HepG2 (cell line): ENCODE measurements at regions not wholly inside any gene's neighbourhood (a gene's known extent, or its start where the extent isn't known, plus 50 kb on each side); places are given as distances from the start of the nearest gene placed in this dataset.

Experiments used
- AKAP8 ChIP-seq: sonication (generic); formaldehyde crosslinking; IDR thresholded peaks from 2 replicates; pipeline ENCODE4 v1.5.1; 2020; ENCODE audit warnings: mild to moderate bottlenecking, missing genetic modification reagents
- ARNTL ChIP-seq: sonication (generic); formaldehyde crosslinking; IDR thresholded peaks from 2 replicates; pipeline ENCODE4 v1.4.0; 2020; ENCODE audit warnings: mild to moderate bottlenecking, missing genetic modification reagents
- HNRNPL ChIP-seq: fragments of 200-400 bp; formaldehyde crosslinking; IDR thresholded peaks from 2 replicates; pipeline ENCODE4 v1.6.1; 2017; ENCODE audit warnings: mild to moderate bottlenecking, low read depth, low read length
- PRPF4 ChIP-seq: fragments of 200-400 bp; formaldehyde crosslinking; IDR thresholded peaks from 2 replicates; pipeline ENCODE4 v1.6.1; 2016; ENCODE audit warnings: low read length, low read depth; ENCODE audit not compliant: poor library complexity, severe bottlenecking
- SIN3A ChIP-seq: IDR thresholded peaks from 2 replicates; pipeline ENCODE4 v1.6.1; 2011; ENCODE audit warnings: low read depth, mild to moderate bottlenecking, control low read depth, low read length, borderline replicate concordance
- ZNF331 ChIP-seq: sonication (generic); formaldehyde crosslinking; IDR thresholded peaks from 2 replicates; pipeline ENCODE4 v1.4.0; 2020; ENCODE audit warnings: missing genetic modification reagents
- ZNF382 ChIP-seq: sonication (generic); formaldehyde crosslinking; IDR thresholded peaks from 2 replicates; pipeline ENCODE4 v1.5.0; 2020; ENCODE audit warnings: missing genetic modification reagents, mild to moderate bottlenecking, borderline replicate concordance
- ZNF7 ChIP-seq: IDR thresholded peaks from 2 replicates; pipeline ENCODE4 v1.6.1; 2016; ENCODE audit warnings: missing biosample characterization, missing genetic modification reagents
- ZNF883 ChIP-seq: sonication (generic); formaldehyde crosslinking; IDR thresholded peaks from 2 replicates; pipeline ENCODE4 v1.5.1; 2020; ENCODE audit warnings: mild to moderate bottlenecking, missing genetic modification reagents; ENCODE audit errors: not compliant biosample characterization
- TF ChIP-seq, protein P1 (sequence below): sonication (generic); formaldehyde crosslinking; IDR thresholded peaks from 2 replicates; pipeline ENCODE4 v1.4.0; 2020; ENCODE audit warnings: low read depth, missing genetic modification reagents
- TF ChIP-seq, protein P2 (sequence below): sonication (generic); formaldehyde crosslinking; IDR thresholded peaks from 2 replicates; pipeline ENCODE4 v1.4.0; 2020; ENCODE audit warnings: missing genetic modification reagents; ENCODE audit errors: not compliant biosample characterization
- TF ChIP-seq, protein P3 (sequence below): sonication (generic); formaldehyde crosslinking; IDR thresholded peaks from 2 replicates; pipeline ENCODE4 v1.5.0; 2020; ENCODE audit warnings: missing genetic modification reagents, mild to moderate bottlenecking, borderline replicate concordance

DNA sequence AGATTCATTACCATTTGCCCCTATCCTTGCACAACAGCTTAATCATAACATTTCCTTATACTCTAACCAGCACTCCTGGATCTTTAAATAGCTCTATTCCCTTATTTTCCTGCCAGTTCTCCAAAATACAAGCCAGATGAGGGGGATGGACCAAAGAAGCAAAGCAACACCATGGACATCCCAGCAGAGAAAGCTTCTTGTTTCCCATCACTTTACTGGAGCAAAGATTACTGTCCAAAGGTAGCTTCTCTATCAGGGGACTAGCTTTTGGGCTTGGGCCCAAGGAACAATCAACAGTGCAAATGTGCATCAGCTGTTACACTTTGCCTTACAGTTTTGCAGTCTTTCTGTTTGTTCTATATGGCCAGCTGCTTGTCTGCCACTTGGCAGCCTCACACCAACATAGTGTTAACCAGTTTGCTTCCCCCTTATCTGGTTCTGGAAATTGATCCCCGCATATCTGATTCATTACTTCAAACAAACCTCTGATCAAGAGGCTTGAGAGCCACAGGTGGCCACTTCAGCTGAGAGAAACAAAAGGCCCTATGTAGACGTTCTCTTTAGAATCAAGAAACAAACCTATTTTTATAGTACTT is 814.3 kb downstream of the METTL15 start (continued):
- TF ChIP-seq, protein P1, sequence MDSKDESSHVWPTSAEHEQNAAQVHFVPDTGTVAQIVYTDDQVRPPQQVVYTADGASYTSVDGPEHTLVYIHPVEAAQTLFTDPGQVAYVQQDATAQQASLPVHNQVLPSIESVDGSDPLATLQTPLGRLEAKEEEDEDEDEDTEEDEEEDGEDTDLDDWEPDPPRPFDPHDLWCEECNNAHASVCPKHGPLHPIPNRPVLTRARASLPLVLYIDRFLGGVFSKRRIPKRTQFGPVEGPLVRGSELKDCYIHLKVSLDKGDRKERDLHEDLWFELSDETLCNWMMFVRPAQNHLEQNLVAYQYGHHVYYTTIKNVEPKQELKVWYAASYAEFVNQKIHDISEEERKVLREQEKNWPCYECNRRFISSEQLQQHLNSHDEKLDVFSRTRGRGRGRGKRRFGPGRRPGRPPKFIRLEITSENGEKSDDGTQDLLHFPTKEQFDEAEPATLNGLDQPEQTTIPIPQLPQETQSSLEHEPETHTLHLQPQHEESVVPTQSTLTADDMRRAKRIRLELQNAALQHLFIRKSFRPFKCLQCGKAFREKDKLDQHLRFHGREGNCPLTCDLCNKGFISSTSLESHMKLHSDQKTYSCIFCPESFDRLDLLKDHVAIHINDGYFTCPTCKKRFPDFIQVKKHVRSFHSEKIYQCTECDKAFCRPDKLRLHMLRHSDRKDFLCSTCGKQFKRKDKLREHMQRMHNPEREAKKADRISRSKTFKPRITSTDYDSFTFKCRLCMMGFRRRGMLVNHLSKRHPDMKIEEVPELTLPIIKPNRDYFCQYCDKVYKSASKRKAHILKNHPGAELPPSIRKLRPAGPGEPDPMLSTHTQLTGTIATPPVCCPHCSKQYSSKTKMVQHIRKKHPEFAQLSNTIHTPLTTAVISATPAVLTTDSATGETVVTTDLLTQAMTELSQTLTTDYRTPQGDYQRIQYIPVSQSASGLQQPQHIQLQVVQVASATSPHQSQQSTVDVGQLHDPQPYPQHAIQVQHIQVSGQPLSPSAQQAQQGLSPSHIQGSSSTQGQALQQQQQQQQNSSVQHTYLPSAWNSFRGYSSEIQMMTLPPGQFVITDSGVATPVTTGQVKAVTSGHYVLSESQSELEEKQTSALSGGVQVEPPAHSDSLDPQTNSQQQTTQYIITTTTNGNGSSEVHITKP (CRISPR knock-in tag): no peak
- TF ChIP-seq, protein P2, sequence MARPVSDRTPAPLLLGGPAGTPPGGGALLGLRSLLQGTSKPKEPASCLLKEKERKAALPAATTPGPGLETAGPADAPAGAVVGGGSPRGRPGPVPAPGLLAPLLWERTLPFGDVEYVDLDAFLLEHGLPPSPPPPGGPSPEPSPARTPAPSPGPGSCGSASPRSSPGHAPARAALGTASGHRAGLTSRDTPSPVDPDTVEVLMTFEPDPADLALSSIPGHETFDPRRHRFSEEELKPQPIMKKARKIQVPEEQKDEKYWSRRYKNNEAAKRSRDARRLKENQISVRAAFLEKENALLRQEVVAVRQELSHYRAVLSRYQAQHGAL (CRISPR knock-in tag): no peak
- TF ChIP-seq ZNF7 (CRISPR knock-in tag) (no peak), AKAP8 (CRISPR knock-in tag) (no peak), PRPF4 (no peak), SIN3A (no peak), HNRNPL (no peak), ZNF382 (CRISPR knock-in tag) (no peak), ARNTL (CRISPR knock-in tag) (no peak), ZNF883 (CRISPR knock-in tag) (no peak), ZNF331 (CRISPR knock-in tag) (no peak)
- TF ChIP-seq, protein P3, sequence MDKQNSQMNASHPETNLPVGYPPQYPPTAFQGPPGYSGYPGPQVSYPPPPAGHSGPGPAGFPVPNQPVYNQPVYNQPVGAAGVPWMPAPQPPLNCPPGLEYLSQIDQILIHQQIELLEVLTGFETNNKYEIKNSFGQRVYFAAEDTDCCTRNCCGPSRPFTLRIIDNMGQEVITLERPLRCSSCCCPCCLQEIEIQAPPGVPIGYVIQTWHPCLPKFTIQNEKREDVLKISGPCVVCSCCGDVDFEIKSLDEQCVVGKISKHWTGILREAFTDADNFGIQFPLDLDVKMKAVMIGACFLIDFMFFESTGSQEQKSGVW: no peak
